IPS-NIHi11 (cell line): ENCODE measurements at regions not wholly inside any gene's neighbourhood (a gene's known extent, or its start where the extent isn't known, plus 50 kb on each side); places are given as distances from the start of the nearest gene placed in this dataset.

Experiments
- DNase-seq: peaks from one replicate; pipeline ENCODE4 v3.0.0; 2012; ENCODE audit warnings: mixed read lengths, low spot score

DNA sequence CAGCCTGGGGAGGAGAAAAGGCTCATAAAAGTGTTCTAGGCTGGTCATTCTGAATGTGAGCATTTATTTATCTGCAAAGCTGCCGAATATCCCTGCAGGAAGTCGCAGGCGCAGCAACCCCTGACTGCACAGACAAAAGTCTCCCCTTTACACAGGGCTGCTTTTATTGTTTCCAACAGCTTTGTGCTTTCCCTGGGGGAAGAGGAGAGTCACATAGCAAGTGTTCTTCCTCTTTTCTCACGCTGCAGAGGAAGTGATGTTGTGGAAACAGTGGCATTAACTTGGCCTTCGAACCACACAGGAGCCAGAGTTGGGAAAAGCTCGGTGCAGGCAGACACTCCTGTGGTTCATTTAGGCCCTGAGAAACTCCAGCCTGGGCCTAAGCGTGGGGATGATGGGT is 81.5 kb upstream of the BCOR start:
- no peak for DNase-seq

DNA sequence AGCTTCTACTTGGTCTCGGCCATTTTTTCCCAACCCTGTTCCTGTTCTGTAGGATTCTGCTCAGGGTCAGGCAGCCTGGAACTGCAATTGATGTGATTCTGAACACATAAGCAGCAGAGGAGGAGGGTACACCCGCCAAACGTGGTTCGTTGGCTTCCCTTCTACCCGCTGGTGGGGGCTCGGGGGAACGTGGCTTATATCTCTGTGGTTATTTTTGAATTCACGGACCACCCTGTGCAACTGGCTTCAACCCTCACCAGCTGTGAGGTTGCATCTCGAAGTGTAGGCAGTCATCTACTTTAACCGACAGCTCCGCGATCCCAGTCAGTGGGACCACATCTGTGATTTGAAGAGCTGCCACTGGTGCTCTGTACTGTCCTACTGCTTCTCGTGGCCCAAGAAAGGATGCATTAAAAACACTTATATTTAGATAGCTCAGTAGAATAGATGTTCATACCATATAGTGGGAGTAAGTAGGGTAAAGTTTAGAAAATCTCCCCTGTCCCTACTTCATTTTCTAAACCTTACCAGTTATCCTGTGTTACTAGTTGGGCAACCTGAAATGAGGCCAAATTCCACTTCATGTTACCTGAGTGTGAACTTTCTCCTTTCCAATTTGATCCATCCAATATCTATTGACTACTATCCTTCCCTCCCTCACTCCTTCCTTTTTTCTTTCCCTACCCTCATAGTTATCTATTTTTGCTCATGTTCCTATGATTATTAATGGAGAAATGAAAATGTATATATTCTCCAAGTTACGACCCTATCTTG is 80.4 kb upstream of the BCOR start:
- no peak for DNase-seq

DNA sequence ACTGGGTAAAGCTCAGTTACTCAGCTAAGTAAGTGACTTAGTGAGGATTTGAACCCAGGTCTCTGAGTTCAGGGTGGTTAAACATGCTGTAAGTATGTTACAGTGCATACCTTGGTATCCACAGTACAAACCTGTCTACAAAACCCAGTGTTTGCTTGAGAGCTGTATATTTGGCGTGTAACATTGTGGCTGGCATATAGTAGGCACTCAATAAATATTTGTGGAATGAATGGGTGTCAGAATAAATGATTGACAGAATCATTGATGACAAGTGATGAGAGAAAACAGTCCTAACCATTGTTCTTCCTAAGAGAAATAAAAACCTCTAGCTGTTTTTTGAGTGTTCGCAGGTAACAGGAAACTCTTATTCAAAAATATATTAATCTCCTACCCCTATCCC is 79.7 kb upstream of the BCOR start:
- DNase-seq: no peak

DNA sequence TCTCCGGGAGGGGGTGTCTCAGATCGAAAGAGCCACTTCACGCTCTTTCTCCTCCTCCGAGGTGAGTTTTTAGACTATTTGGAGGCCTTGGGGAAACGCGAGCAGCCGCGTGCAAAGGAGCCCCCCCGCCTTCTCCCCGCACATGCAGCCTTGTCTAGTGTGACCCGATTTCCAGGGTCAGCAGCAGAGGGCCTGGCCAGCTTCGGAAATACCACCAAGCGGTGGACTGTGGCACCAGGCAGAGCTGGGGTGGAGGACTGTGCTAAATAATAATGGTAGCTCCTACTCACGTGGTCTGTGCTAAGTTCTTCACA is 79.3 kb upstream of the BCOR start:
- no peak for DNase-seq

DNA sequence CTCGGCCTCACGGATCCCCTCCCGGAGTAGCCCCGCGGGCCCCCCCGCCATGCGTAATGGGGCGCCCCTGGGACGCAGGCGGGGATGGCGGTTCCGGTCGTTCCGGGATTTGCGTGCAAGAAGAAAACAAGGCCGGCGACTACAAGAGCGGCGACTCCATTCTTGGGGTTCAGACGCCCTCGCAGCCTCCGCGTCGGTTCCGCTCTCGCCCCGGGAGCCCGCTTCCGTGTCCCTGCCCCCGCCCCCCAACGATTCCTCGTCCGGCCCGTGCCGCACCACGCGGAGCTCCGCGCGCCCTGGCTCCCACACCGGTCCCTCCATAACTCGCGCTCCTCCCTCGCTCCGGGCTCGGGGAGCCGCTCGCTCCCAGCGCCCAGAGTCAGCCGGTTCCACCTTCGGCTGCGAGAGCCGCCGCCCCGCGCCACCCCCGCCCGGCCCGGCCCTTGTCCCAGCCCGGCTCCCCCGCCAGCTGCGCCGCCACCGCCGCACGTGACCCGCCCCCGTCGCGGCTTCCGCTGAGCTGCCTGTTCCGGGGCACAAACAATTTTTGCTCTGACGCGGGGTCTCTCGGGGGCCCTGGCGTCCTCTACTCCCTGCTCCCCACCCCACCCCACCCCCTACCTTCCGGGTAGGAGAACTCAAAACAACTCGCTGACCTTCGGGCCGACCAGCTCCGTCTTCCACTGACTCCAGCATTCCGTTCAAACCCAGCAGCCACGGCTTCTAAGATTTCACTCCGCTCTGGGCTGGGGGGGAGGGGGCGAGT is 78.8 kb upstream of the BCOR start:
- peak; percentile 66 for DNase-seq

DNA sequence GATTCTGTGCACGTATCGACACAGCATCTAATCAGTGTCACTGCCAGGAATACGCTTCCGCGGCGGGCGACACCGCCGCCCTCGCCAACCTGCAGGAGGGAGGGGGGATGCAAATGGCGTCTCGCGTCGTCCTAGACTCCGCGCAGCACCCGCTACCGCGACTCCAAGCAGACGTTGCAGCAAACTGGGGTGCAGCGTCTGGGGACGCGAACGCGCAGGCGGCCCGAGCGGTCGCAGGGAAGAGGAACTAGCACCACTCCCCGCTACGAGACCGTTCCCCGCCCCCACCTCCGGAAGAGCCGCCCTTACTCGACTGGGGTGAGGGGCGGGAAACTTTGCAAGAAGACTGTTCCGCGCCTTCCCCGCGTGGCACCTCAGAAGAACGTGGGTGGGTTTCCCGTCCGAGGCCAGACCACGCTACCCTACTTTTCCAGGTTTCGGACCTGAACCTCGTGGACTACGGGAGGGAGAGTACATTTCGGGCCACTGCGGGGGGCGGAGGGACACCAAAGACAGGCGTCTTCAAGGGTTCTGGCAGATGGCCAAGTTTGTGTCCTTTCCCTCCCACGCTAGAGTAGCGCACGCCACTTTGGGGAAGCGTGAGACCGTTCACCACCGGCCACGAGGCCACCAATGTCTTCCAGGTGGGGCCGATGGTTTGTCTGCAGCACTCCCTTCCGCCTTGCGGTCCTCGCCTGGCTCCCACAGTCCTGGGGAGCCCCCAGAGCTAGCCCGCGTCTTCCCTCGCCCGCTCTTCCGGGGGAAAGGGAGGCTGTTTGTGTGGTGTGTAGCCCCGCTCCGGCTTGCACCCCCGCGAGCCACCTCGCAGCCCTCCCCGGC is 78.0 kb upstream of the BCOR start:
- DNase-seq: no peak

DNA sequence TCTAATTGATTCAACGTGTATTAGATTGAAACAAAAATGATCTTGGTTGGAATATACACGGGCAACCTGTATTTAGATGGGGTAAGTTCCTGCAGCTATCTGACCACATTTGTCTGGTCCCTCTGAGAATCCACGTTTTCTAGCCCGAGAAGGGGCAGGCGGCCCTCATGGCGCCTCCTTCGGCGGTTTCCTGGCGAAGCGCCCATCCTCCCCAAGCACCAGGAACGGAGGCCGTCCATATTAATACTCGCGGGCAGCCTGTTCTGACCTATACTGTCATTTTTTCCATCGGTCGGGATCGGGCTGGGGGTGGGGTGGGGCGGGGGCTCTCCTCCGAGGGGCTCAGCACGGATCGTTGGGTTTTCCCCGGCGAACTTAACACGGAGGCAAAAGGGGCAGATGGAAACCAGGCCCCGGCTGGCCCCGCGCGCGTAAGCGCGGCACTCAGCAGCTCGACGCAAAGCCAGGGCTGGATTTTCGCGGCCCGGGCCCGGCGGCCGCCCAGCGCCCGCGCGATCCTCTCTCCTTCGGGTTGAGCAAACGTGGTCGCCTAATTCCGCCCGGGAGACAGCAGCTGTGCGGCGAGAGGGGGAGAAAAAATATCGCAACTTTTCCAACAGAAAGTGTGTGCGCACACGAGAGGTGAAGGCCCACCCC is 77.2 kb upstream of the BCOR start:
- DNase-seq: no peak

DNA sequence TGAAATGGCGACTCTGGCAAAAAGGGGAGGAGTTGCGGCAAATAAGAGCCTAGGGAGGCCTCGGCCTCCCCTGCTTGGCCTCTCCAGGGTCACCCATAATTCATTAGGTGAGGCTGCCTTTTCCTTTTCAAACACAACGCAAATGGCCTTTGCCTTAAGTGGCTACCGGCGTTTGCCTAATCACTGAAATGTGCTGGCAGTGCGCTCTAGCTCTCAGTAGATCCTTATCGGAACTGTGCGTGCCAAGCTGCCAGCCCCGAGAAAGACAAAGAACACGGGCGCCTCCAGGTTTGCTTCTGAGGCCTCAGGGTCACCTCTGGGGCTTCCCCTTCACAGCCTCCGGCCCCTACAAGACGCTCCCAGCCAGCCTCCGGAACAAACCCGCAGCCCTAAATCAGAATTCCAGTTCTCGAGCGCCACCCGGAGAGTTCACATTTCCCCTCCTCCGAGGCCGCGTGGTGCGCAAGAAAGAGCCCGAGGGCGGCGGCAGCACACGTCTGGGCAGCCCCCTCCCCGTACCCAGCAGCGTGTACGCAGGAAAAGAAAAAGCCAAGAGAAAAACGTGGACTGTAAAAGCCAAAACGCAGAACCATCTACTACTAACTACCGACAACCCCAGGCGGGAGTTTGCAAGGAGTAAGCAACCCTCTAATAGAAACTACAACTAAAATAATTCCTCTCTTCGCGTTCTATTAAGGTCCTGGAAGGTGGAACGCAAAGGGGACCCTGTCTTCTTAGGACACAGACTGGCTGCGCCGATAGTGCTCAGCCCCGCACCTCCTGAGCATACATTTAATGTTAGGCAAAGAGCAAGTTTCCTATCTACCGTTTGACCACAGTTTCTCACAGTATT is 76.5 kb upstream of the BCOR start:
- DNase-seq: no peak

DNA sequence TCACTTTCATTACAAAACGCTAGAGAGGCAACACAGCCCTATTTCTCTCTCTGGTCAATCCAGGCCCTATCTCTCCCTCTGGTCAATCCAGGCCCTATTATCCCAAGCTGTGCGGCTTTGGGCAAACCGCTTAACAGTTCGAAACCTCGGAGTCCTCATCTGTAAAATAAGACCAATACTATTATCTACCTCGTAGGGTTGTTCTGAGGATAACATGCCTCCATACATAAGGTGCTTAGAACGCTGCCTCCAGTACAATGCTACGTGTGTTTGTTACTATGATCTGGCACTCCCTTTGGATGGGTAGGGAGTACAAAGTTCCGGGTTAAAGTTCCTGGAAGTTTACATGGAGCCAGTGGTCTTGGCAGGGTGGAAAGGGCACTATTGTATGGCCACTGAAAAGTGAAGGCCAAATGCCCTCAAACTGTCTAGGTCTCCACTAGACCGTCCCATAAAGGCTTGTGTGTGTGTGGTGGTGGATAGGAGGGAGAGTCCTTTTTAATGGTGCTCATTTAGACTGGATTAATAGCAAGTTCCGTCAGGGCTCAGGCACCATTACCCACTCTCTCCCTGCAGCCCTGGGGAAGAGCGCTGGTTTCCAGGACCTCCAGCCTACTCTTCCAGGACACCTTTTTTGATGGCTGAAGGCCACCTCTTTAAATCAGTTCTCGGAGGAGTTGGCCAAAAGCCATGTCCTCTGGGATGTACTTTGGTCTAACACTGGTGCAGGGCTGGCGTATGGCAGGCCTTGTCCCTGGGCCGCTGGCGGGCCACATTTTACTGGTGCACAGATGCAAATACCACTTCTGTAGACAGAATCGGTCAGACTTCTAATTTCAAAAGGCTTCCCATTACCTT is 75.6 kb upstream of the BCOR start:
- DNase-seq: no peak

DNA sequence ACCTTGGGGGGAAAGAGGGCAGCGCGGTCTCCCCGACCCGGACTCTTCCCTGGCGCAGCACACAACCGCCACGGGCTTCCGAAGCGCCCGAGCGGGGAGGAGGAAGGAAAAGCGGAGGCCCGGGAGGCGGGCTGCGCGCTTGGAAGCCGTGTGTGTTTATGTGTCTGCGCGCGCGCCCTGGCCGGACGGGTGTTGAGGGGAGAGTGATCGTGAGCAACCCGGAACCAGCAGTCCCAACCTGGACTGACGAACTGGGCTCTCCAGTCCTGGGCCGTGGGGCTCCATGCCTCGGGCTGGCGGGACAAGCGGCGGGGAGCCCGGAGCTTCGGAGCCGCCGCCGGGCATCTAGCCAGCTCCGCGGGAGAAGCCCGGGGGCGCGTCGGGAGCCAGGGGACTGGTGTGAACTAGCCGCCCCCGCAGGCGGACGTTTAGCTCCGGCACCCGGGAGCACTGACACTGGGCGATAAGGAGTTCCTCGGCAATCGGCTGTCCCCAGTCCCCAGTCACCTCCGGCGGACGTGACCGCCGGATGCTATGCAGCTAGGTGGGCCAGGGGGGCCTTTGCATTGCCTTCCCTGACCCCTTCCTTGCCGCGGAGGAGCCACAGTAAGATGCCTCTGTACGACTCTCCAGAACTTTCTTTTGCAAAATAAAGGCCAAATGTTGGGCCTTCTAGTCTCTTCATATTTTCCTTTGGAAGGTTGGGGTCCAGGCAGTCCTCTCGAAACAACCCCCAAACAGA is 74.8 kb upstream of the BCOR start:
- no peak for DNase-seq

DNA sequence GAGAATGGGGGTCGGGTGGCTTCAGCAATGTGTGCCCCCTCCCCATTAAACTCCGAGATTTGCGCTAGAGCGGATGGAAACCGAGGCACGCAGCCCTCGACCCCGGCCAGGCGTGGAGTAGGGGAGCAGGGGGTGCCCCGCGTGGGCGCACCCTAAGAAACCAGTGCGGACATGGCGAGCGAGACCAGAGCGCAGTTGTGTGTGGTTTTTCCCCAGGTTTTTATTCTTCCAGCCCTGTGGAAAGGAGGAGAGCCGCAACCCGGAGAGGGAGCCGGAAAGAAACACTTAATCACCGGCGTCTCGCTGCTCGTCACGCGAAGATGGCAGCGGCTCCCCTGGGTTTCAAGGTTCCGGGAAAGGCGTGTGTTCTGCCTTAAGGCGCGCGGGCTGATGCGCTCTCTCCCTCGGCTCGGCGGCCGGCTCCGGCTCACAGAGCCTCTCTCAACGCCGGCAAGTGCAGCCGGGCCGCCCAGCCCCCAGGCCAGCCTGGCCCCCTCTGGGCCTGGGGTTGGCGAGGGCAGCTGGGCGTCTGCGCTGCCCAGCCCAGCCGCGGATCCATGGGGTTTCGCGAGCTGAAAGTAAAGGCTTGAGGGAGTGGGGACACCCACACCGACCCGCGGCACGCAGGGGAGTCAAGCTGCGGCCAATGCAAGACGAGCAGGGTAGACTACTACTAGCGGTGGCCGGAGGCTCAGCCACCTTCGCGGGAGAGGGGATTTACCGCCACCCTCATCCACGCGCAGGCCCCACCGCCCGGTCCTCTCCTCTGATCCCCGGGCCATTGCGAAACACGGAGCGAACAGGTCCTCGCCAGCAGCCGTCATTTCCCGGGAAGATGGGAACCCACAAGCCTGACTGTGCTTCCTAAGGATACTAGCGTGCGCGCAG is 74.0 kb upstream of the BCOR start:
- DNase-seq: no peak

DNA sequence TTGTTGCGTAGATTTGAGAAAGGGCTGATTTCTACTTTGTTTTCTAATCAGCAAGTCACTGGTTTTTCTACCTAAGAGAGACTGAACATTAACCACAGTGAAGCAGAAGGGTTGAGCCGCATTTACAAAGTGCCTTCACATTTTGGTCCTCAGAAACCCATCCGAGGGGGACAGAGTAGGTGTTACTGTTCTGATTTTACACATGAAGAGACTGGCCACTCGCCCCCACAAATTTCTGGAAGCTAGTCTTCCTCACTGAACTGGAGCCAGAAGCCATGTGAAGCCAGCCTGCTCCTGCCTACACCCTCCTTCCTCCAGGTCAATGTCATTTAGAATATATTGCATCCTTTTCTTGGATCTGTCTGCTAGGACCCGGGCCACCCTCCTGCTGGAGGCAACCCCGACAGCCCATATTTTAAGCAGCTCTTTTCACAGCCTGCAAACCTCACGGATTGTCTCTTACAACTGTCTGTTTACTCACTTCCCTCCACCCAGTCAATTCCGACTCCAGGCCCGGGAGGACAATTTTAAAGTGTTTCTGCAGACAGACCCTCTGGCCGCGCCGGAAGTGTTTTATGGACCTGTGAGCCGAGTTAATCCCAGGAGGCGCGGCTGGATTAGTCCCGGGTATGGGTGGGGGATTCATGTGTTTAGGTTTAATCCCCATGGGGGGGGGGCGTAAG is 73.2 kb upstream of the BCOR start:
- no peak for DNase-seq

DNA sequence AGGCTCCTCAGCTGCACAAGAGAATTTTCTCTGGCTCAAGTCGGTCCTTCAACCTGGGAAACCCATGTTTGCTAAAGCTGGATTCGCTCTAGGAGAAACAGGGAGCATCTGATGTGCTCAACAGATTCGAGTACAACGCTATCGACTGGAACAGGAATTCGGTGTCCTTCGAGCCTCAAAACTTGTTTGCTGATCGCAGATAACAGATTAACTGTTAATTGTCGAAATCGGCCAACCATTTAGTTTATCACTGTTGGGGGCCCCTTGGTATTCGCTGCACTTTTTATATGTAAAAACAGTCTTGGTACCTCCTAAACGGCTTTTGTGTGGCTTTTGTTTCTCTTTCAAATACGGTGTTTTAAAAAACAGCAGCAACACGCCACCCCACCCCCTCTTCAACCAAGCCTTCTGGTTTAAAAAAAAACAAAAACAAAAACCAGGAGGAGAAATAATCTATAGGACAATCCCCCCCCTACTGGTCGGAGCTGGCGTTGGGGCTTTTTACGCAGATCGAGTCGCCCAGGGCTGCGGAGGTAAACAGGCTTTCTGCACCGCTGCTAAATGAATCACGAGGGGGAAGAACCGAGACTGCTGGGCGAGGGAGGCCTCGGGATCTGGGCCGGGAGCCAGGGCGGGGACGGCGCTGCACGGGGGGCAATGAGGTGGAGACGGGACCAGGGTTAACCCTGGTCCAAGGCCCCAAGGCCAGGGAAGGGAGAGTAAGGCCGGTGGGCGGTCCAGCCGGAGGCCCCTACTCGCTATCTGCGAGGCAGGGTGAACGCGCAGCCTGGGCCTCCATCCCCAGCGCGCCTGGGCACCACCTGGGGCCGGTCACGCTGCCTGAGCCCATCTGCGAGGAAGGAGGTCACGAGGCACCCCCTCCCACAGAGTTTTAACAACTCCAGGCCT is 71.7 kb upstream of the BCOR start:
- DNase-seq: no peak

DNA sequence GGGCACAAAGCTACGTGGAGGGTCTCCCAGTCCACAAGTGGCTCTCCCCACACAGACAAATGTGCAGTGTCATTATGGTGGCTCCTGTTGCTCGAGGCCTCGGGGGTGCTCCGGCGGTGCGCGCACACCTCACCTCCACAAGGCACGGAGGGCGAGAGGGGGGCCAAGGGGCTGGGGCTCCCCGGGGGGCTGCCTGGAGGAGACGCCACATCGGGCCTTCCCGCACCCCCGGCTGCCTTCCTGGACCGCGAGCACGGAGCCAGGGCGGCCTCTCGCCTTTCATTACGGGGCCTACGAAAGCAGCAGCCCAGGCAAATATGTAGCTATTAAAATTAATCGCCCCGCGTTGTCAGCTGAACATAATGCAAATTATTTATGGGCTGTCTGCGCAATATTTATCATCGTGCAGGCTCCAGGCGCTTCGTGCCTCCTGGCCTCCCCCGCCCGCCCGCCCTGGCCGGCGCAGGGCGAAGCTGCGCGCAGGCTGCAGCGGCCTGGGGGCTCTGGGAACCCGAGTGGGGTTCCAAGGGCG is 70.8 kb upstream of the BCOR start:
- DNase-seq: no peak

DNA sequence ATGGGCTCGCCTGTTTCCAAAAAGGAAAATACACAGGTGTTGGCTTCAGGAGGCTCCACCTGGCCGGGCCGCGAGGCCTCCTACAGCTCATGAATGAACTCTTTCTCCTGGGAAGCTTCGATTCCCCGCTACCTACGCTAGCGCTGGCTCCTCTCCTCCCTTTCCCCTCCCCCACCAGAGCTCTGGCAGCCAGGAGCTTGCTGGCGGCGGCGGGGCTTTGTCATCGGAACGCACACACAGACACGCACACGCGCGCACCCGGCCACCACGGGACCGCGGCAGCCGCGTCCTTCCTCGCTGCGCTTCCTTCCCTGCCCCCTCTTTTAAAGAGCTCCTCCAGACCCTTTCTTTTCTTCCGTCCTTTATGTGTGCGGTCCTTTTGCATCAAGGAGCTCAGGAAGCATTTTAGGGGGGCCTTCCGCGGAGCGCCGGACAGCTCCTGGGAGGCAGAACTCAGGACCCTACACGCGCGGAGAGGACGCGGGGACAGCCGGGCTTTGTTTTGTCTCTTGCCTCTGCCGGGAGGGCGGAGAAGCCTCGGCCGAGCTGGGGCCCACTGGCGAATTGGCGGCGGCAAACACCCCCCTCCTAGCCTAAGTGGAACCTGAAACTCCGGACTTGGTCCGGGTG is 70.2 kb upstream of the BCOR start:
- no peak for DNase-seq

DNA sequence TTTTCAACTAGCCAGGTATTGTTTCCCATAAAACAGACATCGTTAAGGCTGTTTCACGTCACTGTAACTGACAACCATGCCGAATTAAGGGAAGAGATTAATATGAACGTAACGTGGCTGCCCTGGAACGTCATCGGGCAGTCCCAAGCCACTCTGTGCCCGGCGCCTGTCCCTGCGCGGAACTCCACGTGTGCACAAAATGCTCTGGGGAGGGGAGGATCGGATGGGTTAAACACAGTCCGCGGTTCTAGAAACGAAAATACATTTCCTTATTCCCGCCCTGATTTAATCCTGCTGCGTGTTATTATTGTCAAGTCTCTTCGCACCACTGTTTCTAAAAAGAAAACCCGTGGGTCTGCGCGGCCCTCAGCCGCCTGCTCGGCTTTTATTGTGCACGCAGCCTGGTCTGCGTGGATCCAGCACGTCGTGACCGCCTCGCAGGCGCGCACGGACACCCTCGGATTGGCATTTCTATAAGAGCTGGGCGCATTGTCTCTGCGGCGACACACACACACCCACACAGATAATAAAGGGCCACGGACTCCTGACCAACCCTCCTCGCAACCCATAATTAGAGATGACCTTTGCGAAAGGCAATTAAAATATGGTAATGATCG is 69.6 kb upstream of the BCOR start:
- DNase-seq: no peak
